NCI-H146 treated with DMSO at 0.1 percent for 48 hours (cell line): ENCODE measurements at regions not wholly inside any gene's neighbourhood (a gene's known extent, or its start where the extent isn't known, plus 50 kb on each side); places are given as distances from the start of the nearest gene placed in this dataset.
"Not testable (repeated sequence)": the region's sequence is repeated elsewhere in the genome, so short reads cannot be mapped to it uniquely, and the experiment has no call there.

ENCODE experiments used
- DNase-seq: peaks from one replicate; lab custom pipeline; 2025; ENCODE audit not compliant: unreplicated experiment; lab: John Stamatoyannopoulos, UW

DNA sequence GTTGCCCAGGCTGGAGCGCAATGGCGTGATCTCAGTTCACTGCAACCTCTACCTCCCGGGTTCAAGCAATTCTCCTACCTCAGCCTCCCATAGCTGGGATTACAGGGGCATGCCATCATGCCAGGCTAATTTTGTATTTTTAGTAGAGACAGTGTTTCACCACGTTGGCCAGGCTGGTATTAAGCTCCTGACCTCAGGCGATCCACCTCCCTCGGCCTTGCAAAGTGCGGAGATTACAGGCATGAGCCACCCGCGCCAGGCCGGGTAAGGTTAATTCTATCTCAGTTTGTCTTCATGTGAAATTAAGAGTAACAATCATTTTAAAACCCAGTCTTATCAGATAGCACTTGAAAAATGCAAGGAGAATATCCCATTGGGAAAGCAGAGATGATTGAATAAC, 1681.7 kb upstream of the DDX18 start:
- DNase-seq, result no peak

DNA sequence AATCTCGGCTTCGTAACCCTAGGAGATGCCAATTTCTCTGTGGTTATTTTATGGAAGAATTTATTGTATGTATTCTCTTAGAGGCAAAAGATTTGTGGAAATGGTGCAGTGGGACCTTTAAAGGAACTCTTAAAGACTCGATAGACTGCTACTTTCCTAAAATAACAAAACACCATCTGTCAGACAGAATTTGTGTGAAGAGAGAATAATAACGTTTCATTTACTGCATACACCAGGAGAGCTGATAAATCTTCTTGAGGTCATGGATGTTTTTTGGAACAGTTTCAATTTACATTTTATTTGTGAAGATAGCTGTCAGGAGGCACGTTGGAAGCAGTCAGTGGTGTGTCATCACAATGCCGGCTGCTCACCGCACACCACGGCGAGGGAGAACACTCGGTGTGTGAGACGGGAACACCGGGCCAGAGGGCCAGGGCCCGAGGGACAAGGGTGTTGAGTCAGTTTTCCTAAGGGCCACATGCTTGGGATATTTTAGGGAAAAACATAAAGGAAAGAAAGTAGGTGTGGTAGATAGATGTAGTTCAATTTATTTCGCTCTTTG, 1681.0 kb upstream of the DDX18 start:
- DNase-seq, result no peak

DNA sequence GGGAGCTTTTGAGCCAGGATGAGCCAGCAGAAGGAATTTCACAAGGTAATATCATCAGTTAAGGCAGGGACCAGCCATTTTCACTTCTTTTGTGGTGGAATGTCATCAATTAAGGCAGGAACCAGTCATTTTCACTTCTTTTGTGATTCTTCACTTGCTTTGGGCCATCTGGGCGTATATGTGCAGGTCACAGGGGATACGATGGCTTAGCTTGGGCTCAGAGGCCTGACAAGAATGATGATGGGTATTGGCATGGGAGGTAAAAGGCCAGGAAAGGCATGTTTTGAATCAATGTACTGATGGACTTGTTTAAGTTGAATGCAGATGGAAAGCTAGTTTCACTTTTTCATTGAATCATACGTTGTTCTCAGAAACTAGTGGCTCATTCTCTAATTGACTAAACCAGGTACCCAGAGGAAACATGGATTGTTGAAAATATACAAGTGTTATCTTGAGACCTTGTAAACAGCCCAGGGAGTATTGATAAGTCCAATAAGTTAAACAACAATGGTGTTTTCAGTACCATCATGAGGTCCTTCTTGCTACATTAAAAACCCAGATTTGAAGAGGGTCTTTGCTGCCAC, 1672.5 kb upstream of the DDX18 start:
- DNase-seq, result no peak

DNA sequence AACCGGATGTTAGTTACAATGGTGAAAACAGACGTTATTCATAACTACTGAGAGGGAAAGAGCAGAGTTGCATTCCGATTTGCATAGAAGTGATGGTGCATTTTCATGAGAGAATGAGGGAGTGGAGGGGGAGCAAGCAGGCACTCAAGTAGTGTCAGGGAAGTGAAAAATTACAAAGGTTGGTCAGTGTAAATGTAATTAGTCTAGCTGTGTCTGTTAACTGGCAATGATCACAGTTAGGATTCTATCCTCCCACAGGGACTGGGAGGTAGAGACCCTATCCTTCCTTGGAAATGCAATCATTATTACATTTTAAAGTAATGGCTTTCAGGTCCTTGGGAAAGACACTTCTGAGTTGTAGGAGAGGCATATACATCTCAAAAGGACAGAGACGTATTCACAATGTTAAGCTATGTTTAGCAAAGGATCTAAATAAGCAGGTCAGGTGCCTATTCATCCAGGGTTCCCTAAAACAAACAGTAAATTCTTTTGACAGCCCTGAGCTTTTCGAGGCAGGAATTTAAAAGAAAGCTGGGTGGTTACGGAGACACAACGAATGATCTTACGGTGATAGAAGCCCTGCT, 1671.8 kb upstream of the DDX18 start:
- no peak for DNase-seq

DNA sequence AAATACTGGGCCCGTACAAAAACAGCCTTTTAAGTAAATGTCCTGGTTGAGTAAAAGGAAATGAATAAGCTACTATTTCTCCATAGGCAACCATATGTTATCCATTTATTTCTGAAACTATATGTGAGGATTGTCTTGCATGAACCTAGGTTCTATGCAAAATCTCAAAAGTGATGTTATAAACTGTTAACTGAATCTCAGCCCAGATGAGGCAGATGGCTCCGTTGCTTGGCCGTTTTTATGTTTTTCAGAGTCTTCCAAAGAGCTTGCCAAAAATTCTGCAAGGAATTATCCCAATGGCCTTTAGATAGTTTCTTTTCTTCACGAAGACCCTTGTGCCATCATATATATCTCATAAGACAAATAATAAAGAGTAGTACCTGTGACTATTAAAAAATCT, 1669.5 kb upstream of the DDX18 start:
- no peak for DNase-seq

DNA sequence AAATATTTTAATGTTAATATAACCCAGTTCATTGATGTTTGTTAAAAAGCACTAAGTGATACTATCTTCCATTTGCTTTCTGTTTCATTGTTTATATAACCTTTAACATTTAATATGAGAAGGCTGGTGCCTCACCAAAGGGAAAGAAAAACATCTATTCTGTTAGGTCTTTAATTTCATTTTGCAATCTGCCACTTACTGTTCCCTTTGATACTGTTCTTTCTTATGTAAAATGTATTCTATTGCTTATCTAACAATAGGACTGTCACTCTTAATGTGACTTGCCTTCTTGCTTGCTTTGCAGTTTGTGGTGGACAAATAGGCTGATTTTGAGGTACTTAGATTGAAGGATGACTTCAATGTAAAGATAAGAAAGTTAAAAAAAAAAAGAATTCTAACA, 1666.1 kb upstream of the DDX18 start:
- no peak for DNase-seq

DNA sequence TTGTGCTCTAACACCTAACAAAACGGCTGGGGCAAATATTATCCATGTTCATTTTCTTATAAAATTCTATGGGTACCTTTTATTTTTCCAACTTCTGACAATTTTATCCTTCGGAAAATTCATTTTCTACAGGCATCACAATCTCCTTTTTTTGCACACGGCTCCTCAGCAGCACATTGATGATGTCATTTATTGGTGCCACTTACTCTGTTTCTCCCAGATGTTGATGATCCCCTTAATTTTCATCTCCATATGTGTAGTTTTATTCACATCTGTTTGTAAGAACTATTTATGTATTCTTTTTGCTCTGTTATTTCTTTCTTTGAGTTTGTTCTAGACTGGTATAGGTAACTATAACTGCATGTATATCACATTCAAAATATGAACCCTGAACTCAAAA, 1660.8 kb upstream of the DDX18 start:
- DNase-seq, result no peak

DNA sequence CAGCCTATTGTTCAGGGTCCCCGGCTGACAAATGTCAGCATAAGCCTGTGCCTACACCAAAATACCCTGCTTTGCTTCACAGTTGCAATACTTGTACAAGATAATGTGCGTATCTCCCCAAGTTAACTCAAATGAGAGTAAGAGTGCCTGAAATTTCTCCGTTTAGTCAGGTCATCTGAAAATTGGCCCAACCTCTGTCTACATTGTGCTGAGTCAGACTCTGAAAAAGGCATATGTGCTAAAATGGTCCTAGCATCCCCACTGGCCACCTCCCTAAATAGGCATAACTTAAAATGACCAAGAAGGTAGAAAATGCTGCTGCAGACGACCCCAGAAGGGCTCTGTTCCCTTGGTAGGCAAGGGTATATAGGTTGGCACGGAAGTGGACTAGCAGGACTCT, 1653.8 kb upstream of the DDX18 start:
- DNase-seq, result no peak

DNA sequence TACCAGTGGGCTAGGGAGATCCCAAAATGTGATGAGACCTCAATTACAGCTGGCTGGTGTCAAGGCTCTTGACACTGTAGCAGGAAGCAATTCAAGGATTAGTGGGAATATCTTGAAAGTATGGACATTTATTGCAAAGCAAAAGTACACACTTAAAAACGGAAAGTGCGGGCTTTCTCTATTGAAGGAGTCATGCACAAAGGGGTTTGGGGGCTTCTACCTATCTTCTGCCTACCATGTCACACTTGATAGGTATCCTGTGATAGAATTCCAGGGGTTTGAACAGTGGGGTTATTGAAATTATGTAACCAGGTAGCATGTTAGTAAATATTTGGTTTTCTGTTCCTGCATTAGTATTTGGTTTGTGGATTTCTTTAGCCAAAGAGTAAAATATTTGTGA, 1652.1 kb upstream of the DDX18 start:
- no peak for DNase-seq

DNA sequence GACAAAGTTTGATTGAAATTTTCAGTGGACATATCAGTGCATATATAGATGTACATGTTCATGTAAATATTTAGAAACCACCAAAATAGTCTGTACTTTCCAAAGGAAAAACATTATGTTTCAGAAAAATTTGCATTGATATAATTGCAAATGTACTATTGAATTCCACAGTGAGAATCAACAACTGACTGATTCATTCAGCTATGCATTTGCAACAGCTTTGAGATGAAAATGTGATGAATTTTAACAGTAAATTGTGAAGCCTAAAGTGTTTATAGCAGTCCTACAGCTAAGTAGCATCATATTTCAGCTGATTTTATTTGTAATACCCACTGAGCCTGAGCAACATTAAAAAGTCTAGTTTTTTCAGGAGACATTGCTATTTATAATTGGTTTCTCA, 1647.4 kb upstream of the DDX18 start:
- DNase-seq, result no peak

DNA sequence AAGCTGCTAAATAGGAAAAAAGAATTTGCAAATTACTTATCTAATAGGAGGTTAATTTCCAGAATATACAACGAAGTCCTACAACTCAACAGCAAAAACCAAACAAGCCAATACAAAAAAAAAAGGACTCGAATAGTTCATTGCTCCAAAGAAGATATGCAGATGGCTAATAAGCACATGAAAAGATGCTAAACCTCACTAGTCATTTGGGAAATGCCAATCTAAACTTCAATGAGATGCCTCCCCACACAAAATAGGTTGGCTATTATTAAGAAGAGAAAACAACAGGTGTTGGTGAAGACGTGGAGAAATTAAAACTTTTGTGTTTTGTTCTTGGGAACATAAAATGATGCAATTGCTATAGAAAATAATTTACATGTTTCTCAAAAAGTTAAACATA, 1634.4 kb upstream of the DDX18 start:
- no peak for DNase-seq

DNA sequence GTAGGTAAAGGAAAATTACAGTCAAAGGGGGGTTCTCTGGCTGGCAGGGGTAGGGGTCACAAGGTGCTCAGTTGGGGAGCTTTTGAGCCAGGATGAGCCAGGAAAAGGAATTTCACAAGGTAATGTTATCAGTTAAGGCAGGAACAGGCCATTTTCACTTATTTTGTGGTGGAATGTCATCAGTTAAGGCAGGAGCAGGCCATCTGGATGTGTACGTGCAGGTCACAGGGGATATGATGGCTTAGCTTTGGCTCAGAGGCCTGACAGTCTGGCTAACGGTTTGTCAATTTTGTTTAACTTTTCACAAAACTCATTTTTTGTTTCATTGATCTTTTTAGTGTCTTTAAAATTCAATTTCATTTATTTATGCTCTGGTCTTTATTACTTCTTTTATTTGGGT, 1623.8 kb upstream of the DDX18 start:
- not testable (repeated sequence) for DNase-seq

DNA sequence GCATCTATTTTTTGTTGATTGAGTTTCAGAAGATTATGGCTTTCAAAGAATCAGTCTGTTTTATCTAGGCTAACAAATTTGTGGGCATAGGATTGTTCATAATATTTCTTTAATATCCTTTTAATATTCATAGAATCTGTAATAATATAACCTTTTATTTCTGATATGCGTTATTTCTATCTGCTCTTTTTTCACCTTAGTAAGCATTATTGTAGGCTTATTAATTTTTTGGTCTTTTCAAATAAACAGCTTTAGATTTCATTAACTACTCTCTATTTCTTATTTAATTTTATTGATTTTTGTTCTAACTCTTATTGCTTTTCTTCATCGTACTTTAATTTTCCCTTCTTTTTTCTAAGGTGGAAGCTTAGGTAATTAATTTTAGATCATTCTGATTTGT, 1614.4 kb upstream of the DDX18 start:
- DNase-seq, result no peak

DNA sequence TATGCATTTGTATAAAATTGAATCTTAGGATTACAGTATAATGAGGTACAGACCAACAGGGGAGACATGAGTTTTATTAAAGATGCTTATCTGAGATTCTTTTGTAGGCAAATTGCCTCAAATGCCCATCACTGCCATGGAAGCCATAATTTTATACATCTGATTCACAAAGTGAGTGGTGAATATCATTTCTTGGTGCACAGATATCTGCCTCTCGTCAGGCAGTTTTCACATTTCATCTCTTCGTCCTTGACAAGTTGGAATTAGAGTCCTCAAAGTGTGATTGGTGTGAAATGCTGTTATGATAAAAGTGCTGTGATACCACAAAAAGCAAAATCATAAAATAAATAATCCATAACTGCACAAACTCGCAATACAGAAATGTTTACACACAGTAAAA, 1602.8 kb upstream of the DDX18 start:
- DNase-seq, result no peak

DNA sequence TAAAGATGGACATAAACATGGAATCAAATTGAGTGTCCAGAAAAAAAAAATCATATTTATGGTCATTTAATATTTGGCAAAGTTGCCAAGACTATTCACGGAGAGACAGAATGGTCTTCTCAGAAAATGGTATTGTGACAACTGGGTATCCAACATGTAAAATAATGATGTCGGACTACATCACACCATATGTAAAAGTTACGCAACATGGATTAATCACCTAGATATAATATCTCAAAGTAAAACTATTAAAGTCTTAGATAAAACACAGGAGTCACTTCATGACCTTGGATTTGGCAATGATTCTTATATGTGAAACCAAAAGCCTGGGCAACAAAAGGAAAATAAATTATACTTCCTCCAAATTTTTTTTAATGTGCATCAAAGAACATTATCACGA, 1591.7 kb upstream of the DDX18 start:
- no peak for DNase-seq

DNA sequence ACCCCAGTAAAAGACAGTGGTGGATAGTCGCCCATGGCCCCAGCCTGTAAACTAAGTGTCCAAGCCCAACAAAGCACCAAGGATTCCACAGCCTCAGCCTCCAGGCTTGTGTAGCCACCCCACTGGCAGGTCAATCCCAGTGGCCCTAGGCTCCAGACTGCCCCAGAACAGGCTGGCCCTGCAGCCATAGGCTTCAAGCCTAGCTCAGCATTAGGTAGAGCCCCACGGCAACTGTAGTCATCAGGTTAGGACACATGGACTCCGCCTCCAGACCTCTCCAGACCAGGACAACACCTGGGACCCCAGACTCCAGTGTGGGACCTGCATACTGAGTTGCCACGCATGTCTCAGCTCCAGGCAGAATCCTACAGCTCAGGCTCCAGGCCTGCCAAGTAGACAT, 1590.6 kb upstream of the DDX18 start:
- no peak for DNase-seq

DNA sequence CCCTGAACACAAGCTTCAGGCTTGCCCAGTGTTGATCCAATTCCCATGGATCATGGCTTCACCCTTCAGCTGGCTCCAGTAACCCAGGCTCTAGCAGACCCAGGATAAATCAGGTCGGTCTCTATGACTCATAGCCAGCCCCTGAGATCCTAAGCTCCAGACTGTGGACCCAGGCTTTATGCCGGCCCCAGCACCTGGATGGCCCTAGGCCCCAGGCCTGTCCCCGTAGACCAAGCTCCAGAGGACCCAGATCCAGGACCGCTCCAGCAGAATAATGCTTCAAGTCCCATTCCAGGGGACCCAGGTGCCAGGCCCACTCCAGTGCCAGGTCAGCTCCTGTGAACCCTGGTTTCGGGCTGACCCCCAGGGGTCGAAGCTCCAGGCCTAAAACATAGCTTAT, 1589.9 kb upstream of the DDX18 start:
- DNase-seq, result no peak

DNA sequence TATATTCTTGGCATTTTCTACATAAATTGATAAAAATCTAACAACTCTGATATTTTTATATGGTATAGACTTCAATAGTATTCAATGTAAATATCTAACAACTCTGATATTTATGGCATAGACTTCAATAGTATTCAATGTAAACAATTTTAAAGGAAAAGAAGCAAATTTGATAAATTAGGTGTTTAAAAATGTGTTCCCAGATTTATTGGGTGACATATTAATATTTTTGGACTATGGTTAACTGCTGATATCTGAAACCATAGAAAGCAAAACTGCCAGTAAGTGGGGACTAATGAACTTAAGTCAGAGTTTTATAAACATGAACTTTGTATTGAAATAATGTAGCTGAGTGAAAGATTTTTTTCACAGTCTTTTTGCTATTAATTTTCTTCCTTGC, 1576.0 kb upstream of the DDX18 start:
- DNase-seq, result no peak

DNA sequence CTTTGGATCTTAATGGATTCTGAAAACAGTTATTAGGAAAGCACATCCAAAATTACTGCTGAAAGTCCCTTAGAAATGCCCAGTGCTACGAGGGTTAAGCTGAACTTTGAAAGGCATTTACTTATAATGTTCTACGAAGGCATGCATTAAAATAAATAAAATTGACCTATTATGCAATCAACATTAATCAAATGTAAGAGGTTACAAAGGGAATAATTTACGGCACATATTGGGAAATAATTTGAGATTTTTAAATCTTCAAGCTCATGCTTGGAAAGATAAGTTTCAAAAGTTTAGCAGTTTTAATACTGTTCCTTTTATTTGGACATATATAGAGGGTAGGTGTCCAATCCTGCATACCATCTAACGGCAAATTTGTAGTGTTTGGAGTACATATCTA, 1564.1 kb upstream of the DDX18 start:
- DNase-seq, result no peak

DNA sequence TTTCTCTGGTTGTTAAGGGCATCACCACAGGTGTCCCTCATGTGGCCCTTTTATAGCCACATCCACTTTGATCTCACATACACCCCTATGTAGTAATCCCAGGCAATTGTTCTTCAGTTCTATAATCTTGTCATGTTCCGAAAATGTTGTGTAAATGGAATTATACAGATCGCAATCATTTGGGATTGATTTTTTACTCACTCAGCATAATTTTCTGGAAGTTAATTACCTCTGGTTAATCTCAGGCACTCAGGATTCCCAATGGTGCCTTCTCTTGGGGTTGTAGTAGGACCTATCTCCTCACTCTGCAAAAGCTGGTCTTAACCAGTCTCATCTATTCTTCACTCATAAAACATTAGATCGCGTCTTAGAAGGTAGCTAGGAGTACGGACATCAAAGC, 1549.6 kb upstream of the DDX18 start:
- no peak for DNase-seq

DNA sequence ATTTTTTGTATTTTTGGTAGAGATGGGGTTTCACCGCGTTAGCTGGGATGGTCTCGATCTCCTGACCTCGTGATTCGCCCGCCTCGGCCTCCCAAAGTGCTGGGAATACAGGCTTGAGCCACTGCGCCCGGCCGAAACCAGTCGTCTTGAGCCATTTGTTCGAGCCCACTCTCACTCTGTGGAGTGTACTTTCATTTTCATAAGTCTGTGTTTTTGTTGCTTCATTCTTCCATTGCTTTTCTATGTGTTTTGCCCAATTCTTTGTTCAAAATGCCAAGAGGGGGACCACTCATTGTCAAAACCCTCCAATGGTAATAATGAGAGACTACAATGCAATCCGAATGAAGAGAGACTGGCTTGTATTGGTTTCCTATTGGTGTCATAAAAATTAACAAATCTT, 1545.5 kb upstream of the DDX18 start:
- no peak for DNase-seq

DNA sequence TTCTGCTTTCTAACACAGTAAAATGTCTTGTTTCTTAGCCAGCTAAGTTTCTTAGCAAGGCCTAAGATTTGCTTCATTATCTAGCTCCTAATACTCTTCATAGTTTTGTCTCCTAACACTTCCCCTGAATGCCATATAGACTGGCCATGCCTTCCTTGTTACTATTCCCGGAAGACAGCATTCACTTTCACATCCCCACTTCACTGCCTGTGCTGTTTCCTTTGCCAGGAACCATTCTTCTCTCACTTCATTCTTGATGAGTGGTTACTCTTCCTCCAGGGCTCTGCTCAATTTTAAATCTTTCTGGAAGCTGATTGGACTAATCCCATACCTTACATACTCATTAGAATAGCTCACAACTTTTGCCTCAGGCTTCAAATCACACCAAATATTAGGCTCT, 1510.2 kb upstream of the DDX18 start:
- DNase-seq, result no peak

DNA sequence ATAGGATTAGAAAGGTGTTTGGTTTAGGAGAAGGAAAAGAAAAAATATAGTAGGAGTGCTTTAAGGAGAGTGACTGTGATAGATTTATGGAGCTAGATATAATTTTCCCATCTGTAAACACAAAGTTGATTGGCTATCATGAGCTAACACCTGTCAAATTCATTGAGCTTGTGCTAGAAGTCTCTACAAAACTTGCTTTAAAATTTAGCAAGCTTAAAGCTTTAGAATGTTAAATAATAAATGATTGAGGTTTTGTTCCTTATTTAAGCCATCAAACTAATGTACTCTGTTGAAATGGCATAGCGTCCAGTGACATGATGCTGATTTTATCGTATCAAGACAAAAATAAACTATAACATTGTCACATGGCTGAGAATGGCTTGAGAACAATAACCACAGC, 1497.4 kb upstream of the DDX18 start:
- DNase-seq, result no peak
